K562 (cell line): ENCODE measurements at regions not wholly inside any gene's neighbourhood (a gene's known extent, or its start where the extent isn't known, plus 50 kb on each side); places are given as distances from the start of the nearest gene placed in this dataset.

Experiments used
- ATAC-seq: fragments of 200-7000 bp; cut with Tn5 transposase; 3 replicates; pipeline ENCODE4 v1.9.1; 2020; ENCODE audit warnings: moderate library complexity
- BruUV-seq: library from RNA; stranded (reverse); fragments of 400-500 nt; replicated peaks from 2 replicates; lab custom pipeline; 2021; lab: Mats Ljungman, UMichigan
- CTCF ChIA-PET: fragments of 300-600 bp; formaldehyde crosslinking; extraction: SDS; loops from one replicate; lab custom pipeline; 2021; ENCODE audit warnings: low intra/inter-chr PET ratio; lab: Yijun Ruan, JAX
- POLR2A ChIA-PET: fragments of 300-600, 350-650 bp; sonication (Branson Sonifier 250); formaldehyde crosslinking; extraction: SDS; loops from one replicate; lab custom pipeline; 2021; ENCODE audit warnings: antibody characterized with exemption, inconsistent platforms; lab: Yijun Ruan, JAX
- DNase-seq, 4 experiments: peaks; one replicate each; pipeline versions ENCODE4 v3.0.0 to v3.0.0-alpha.2; 2011 to 2018; ENCODE audit warnings: low spot score in 3 of 4, mixed read lengths in 3 of 4; ENCODE audit errors: extremely low read depth in 1 of 4
- FAIRE-seq: peaks from 2 replicates; lab custom pipeline; 2011; peaks lifted over from hg19 to GRCh38; lab: Jason Lieb, UNC
- H2AFZ ChIP-seq: 2 replicates; pipeline ENCODE4 v1.6.0; 2011; ENCODE audit warnings: low read depth, low read length, control low read depth, inconsistent platforms
- H3K27ac ChIP-seq: fragments of 200-600 bp; 3 replicates; pipeline ENCODE4 v1.8.0; 2011; ENCODE audit warnings: low read depth, mild to moderate bottlenecking, control low read depth, inconsistent platforms, low read length, moderate library complexity, mixed read lengths; ENCODE audit errors: extremely low read depth
- H3K27me3 ChIP-seq, 2 experiments: fragments of 300-600 bp in 1 of 2; 2 replicates in 1 of 2; 3 replicates in 1 of 2; pipeline versions ENCODE4 v1.6.0 to v1.8.0; 2011; ENCODE audit warnings: inconsistent platforms in 2 of 2, low read length in 2 of 2, mild to moderate bottlenecking in 1 of 2, mixed read lengths in 1 of 2, moderate library complexity in 1 of 2; ENCODE audit not compliant: control insufficient read depth in 2 of 2, insufficient read depth in 2 of 2
- H3K36me3 ChIP-seq: fragments of 300-600 bp; 3 replicates; pipeline ENCODE4 v1.8.0; 2011; ENCODE audit warnings: mild to moderate bottlenecking, low read length, inconsistent platforms; ENCODE audit not compliant: control insufficient read depth, insufficient read depth
- H3K4me1 ChIP-seq, 2 experiments: fragments of 200-600 bp in 1 of 2; replicated peaks in 1 of 2; 2 replicates in 1 of 2; 3 replicates in 1 of 2; pipeline versions ENCODE4 v1.5.1 to v1.8.0; 2011; ENCODE audit warnings: inconsistent platforms in 2 of 2, low read length in 2 of 2, mild to moderate bottlenecking in 1 of 2, mixed read lengths in 1 of 2, moderate library complexity in 1 of 2; ENCODE audit not compliant: control insufficient read depth in 2 of 2, insufficient read depth in 2 of 2
- H3K4me2 ChIP-seq: 2 replicates; pipeline ENCODE4 v1.6.1; 2011; ENCODE audit warnings: low read length, control low read depth, inconsistent platforms, mixed read lengths; ENCODE audit not compliant: insufficient read depth
- H3K4me3 ChIP-seq: fragments of 200-600 bp; sonication (generic), shearing (Covaris generic); 2 replicates; pipeline ENCODE4 v1.5.1; 2016; ENCODE audit warnings: control low read depth, inconsistent platforms
- H3K79me2 ChIP-seq: fragments of 200-600 bp; 3 replicates; pipeline ENCODE4 v1.8.0; 2011; ENCODE audit warnings: low read length, inconsistent platforms; ENCODE audit not compliant: control insufficient read depth, insufficient read depth
- H3K9ac ChIP-seq, 2 experiments: 2 replicates each; pipeline versions ENCODE4 v1.6.0 to v1.6.1; 2011; ENCODE audit warnings: low read depth in 2 of 2, low read length in 2 of 2, control low read depth in 1 of 2, inconsistent platforms in 1 of 2, mild to moderate bottlenecking in 1 of 2, mixed read lengths in 1 of 2; ENCODE audit not compliant: insufficient read depth in 1 of 2
- H3K9me1 ChIP-seq: one replicate; pipeline ENCODE4 v1.6.0; 2011; ENCODE audit warnings: inconsistent platforms, mild to moderate bottlenecking, low read length, moderate library complexity; ENCODE audit not compliant: control insufficient read depth, insufficient read depth
- H3K9me3 ChIP-seq: replicated peaks from 2 replicates; pipeline ENCODE4 v1.5.1; 2011; ENCODE audit warnings: low read depth, low read length, inconsistent platforms; ENCODE audit not compliant: control insufficient read depth, insufficient read depth
- H4K20me1 ChIP-seq: replicated peaks from 2 replicates; pipeline ENCODE4 v1.6.1; 2011; ENCODE audit warnings: low read length, inconsistent platforms, mixed read lengths; ENCODE audit not compliant: control insufficient read depth, insufficient read depth
- C11orf30 ChIP-seq: fragments of 450-650 bp; IDR thresholded peaks from 2 replicates; pipeline ENCODE4 v1.6.1; 2016; ENCODE audit warnings: low read depth, mild to moderate bottlenecking
- CAMTA2 ChIP-seq: fragments of 250-450 bp; sonication (Bioruptor Pico); conservative IDR thresholded peaks from 2 replicates; pipeline ENCODE4 v1.5.1; 2022
- CBX3 ChIP-seq, 2 experiments: IDR thresholded peaks; 1 replicate in 1 of 2; 2 replicates in 1 of 2; pipeline ENCODE4 v1.6.1; 2012; ENCODE audit warnings: inconsistent platforms in 2 of 2, low read length in 2 of 2, borderline replicate concordance in 1 of 2, control low read depth in 1 of 2
- CTCF ChIP-seq, 3 experiments: IDR thresholded peaks in 2 of 3; conservative IDR thresholded peaks in 1 of 3; 2 replicates each; pipeline ENCODE4 v1.5.1; 2011 to 2012; ENCODE audit warnings: low read length in 3 of 3, mild to moderate bottlenecking in 3 of 3, control low read depth in 2 of 3, improper control_type of control experiment in 1 of 3, inconsistent platforms in 1 of 3, low read depth in 1 of 3, mixed read lengths in 1 of 3, moderate library complexity in 1 of 3; ENCODE audit not compliant: insufficient read depth in 2 of 3
- FOSL1 ChIP-seq: fragments of 200-800 bp; sonication (Bioruptor generic); conservative IDR thresholded peaks from 2 replicates; pipeline ENCODE4 v1.6.1; 2016; ENCODE audit warnings: missing genetic modification characterization, missing compliant biosample characterization
- MAFG ChIP-seq: fragments of 450-650 bp; conservative IDR thresholded peaks from 2 replicates; pipeline ENCODE4 v1.6.1; 2016; ENCODE audit warnings: missing genetic modification characterization, missing compliant biosample characterization
- NFE2 ChIP-seq: IDR thresholded peaks from 2 replicates; pipeline ENCODE4 v1.6.1; 2014; ENCODE audit warnings: antibody characterized with exemption, low read depth
- YY1 ChIP-seq, 3 experiments: IDR thresholded peaks; 2 replicates each; pipeline ENCODE4 v1.6.1; 2011; ENCODE audit warnings: low read length in 2 of 3, mild to moderate bottlenecking in 2 of 3, moderate library complexity in 2 of 3, borderline replicate concordance in 1 of 3, control low read depth in 1 of 3, low read depth in 1 of 3; ENCODE audit not compliant: insufficient read depth in 3 of 3, insufficient replicate concordance in 2 of 3, control insufficient read depth in 1 of 3, insufficient read length in 1 of 3; ENCODE audit errors: extremely low read depth in 1 of 3
- ZNF316 ChIP-seq: fragments of 450-650 bp; IDR thresholded peaks from 2 replicates; pipeline ENCODE4 v1.6.1; 2016
- ZNF512 ChIP-seq: IDR thresholded peaks from 2 replicates; pipeline ENCODE4 v1.6.1; 2016; ENCODE audit warnings: missing genetic modification characterization, missing compliant biosample characterization
- WGBS: fragments of 100-300 bp; shearing (Covaris generic); methylation state at CpG from one replicate; pipeline ENCODE4 v1.1.6; 2016; ENCODE audit warnings: low coverage, mixed read lengths; ENCODE audit not compliant: insufficient coverage; ENCODE audit errors: missing lambda C conversion rate; 5-methylcytosine and 5-hydroxymethylcytosine counted together
- in situ Hi-C: fragments of 300-500 bp; cut with MboI; formaldehyde crosslinking; loops from 4 replicates; pipeline ENCODE4 v1.15.0; 2018; ENCODE audit warnings: inconsistent platforms, mixed read lengths
- intact Hi-C: fragments of 100-400 bp; cut with micrococcal nuclease; formaldehyde crosslinking; loops from 2 replicates; pipeline ENCODE4 v1.14.2; 2022

GRCh38 chr17:83156408-83156807 lies 77.0 kb downstream of the METRNL start:
- Histone ChIP-seq H3K9me1 (no peaks in the 10 kb centered on the region), H2AFZ (peak overlapping the region; percentile 10), H4K20me1 (no peaks in the 10 kb centered on the region), H3K4me2 (no peak overlapping the region), H3K4me3 (no peak overlapping the region), H3K27ac (no peak overlapping the region), H3K27me3 (peaks cover 6 to 55% of the 10 kb centered on the region in 2 experiments; a peak in 3 of 5 replicates), H3K9me3 (no peaks in the 10 kb centered on the region), H3K4me1 (peaks cover 3 to 33% of the 10 kb centered on the region in 2 experiments; a peak in 4 of 5 replicates), H3K9ac (no peak overlapping the region), H3K36me3 (no peaks in the 10 kb centered on the region), H3K79me2 (no peaks in the 10 kb centered on the region)
- WGBS = 26% methylated on average over 11 of the region's 11 CpGs
- CTCF ChIA-PET = no interaction called here
- intact Hi-C loops = no loop called here
- no TSS peak for BruUV-seq
- POLR2A ChIA-PET = no interaction called here
- DNase-seq = no peak
- no peak for FAIRE-seq
- in situ Hi-C loops = no loop called here
- ATAC-seq = peak; percentile 53
- TF ChIP-seq ZNF512 (tag) (no peak), FOSL1 (tag) (0 out of 2 replicates have a peak, but pooled peaks have one; percentile 18), YY1 (IDR thresholded peaks at IDR 0.05; ENCODE audit: borderline replicate concordance in 1 of 3, control insufficient read depth in 1 of 3, extremely low read depth in 1 of 3, insufficient read depth in 3 of 3, insufficient read length in 1 of 3, insufficient replicate concordance in 2 of 3, low read depth in 1 of 3, low read length in 2 of 3) (peak in 1 of 3 experiments; percentile 48), NFE2 (peak; percentile 75), MAFG (tag) (peak; percentile 58; the same call in 1 of the 2 replicates), CBX3 (IDR thresholded peaks at IDR 0.05; ENCODE audit: borderline replicate concordance in 1 of 2, low read length in 2 of 2) (0 out of 3 replicates have a peak, but pooled peaks of 1 of the 2 experiments have one; percentile 18), CTCF (IDR thresholded peaks at IDR 0.05 in 2 of 3, conservative IDR thresholded peaks at IDR 0.05 in 1 of 3; ENCODE audit: insufficient read depth in 2 of 3, low read depth in 1 of 3, low read length in 3 of 3) (no peak), C11orf30 (peak; percentile 70), CAMTA2 (CRISPR knock-in tag) (no peak), ZNF316 (peak; percentile 85)
- TF ChIP-seq, all 486 proteins: peak for 7
